ENCODE measurements at regions not wholly inside any gene's neighbourhood (a gene's known extent, or its start where the extent isn't known, plus 50 kb on each side); places are given as distances from the start of the nearest gene placed in this dataset.

- H3K36me3 ChIP-seq (ENCODE audit: insufficient read depth, low read length), result no peaks in the 10 kb centered on the region
Measured at GRCh38 chr14:35969310-35969709, 143.2 kb downstream of the BRMS1L start.

GRCh38 chr14:35965400-35965799, 139.3 kb downstream of the BRMS1L start:
- Histone ChIP-seq H2AFZ (ENCODE audit: low read depth, low read length) (no peak overlapping the region), H3K9me3 (ENCODE audit: insufficient read depth, low read depth, low read length) (no peaks in the 10 kb centered on the region), H3K4me1 (ENCODE audit: insufficient read depth, low read length) (no peaks in the 10 kb centered on the region), H3K9ac (ENCODE audit: low read length) (no peak overlapping the region), H3K79me2 (ENCODE audit: insufficient read depth, low read length) (no peaks in the 10 kb centered on the region), H3K36me3 (ENCODE audit: insufficient read depth, low read length) (no peaks in the 10 kb centered on the region), H3K27me3 (ENCODE audit: insufficient read depth, low read length) (no peaks in the 10 kb centered on the region), H3K27ac (ENCODE audit: low read depth, low read length) (no peak overlapping the region), H4K20me1 (ENCODE audit: insufficient read depth, low read length) (no peaks in the 10 kb centered on the region), H3K4me2 (ENCODE audit: low read length) (no peak overlapping the region), H3K4me3 (ENCODE audit: insufficient read depth, low read depth, low read length) (no peak overlapping the region)
- FAIRE-seq (no peak), DNase-seq (ENCODE audit: low read depth) (no peak)
- Mint-ChIP-seq H3K4me1 (ENCODE audit: low read depth, unreplicated experiment) (no peaks in the 10 kb centered on the region), H3K27ac (ENCODE audit: unreplicated experiment) (no peak overlapping the region), H3K9me3 (ENCODE audit: unreplicated experiment) (no peaks in the 10 kb centered on the region), H3K27me3 (ENCODE audit: low read depth, unreplicated experiment) (no peaks in the 10 kb centered on the region), H3K36me3 (ENCODE audit: low read depth, unreplicated experiment) (no peaks in the 10 kb centered on the region), H3K4me3 (ENCODE audit: unreplicated experiment) (no peak overlapping the region)
- TF ChIP-seq EZH2 (IDR thresholded peaks at IDR 0.05; ENCODE audit: insufficient read depth, low read length) (no peak), CTCF (IDR thresholded peaks at IDR 0.05; ENCODE audit: insufficient read depth, low read depth, low read length) (no peak)

More at GRCh38 chr14:35969310-35969709, 143.2 kb downstream of the BRMS1L start:
- DNase-seq (ENCODE audit: low read depth), result no peak
- TF ChIP-seq CTCF (IDR thresholded peaks at IDR 0.05; ENCODE audit: insufficient read depth, low read depth, low read length) (no peak), EZH2 (IDR thresholded peaks at IDR 0.05; ENCODE audit: insufficient read depth, low read length) (no peak)
- no peak for FAIRE-seq
- Mint-ChIP-seq H3K4me1 (ENCODE audit: low read depth, unreplicated experiment) (no peaks in the 10 kb centered on the region), H3K36me3 (ENCODE audit: low read depth, unreplicated experiment) (no peaks in the 10 kb centered on the region), H3K27ac (ENCODE audit: unreplicated experiment) (no peak overlapping the region), H3K4me3 (ENCODE audit: unreplicated experiment) (no peak overlapping the region), H3K27me3 (ENCODE audit: low read depth, unreplicated experiment) (no peaks in the 10 kb centered on the region), H3K9me3 (ENCODE audit: unreplicated experiment) (no peaks in the 10 kb centered on the region)
- no peak overlapping the region for H2AFZ ChIP-seq (ENCODE audit: low read depth, low read length)
- no peak overlapping the region for H3K4me2 ChIP-seq (ENCODE audit: low read length)
- no peaks in the 10 kb centered on the region for H4K20me1 ChIP-seq (ENCODE audit: insufficient read depth, low read length)
- H3K9me3 ChIP-seq (ENCODE audit: insufficient read depth, low read depth, low read length), result no peaks in the 10 kb centered on the region
- no peaks in the 10 kb centered on the region for H3K4me1 ChIP-seq (ENCODE audit: insufficient read depth, low read length)
- no peaks in the 10 kb centered on the region for H3K27me3 ChIP-seq (ENCODE audit: insufficient read depth, low read length)
- H3K4me3 ChIP-seq (ENCODE audit: insufficient read depth, low read depth, low read length), result no peak overlapping the region
- H3K9ac ChIP-seq (ENCODE audit: low read length), result no peak overlapping the region
- no peak overlapping the region for H3K27ac ChIP-seq (ENCODE audit: low read depth, low read length)
- H3K79me2 ChIP-seq (ENCODE audit: insufficient read depth, low read length), result no peaks in the 10 kb centered on the region

GRCh38 chr14:35964697-35965286, 138.7 kb downstream of the BRMS1L start:
- H3K79me2 ChIP-seq (ENCODE audit: insufficient read depth, low read length), result no peaks in the 10 kb centered on the region
- no peaks in the 10 kb centered on the region for H3K27me3 ChIP-seq (ENCODE audit: insufficient read depth, low read length)
- no peak overlapping the region for H3K9ac ChIP-seq (ENCODE audit: low read length)
- H3K36me3 ChIP-seq (ENCODE audit: insufficient read depth, low read length), result no peaks in the 10 kb centered on the region
- no peaks in the 10 kb centered on the region for H3K4me1 ChIP-seq (ENCODE audit: insufficient read depth, low read length)
- H3K4me3 Mint-ChIP-seq (ENCODE audit: unreplicated experiment), result no peak overlapping the region
- TF ChIP-seq EZH2 (IDR thresholded peaks at IDR 0.05; ENCODE audit: insufficient read depth, low read length), result no peak
- TF ChIP-seq CTCF (IDR thresholded peaks at IDR 0.05; ENCODE audit: insufficient read depth, low read depth, low read length), result no peak
- no peak overlapping the region for H3K4me3 ChIP-seq (ENCODE audit: insufficient read depth, low read depth, low read length)
- H3K36me3 Mint-ChIP-seq (ENCODE audit: low read depth, unreplicated experiment), result no peaks in the 10 kb centered on the region
- no peaks in the 10 kb centered on the region for H3K27me3 Mint-ChIP-seq (ENCODE audit: low read depth, unreplicated experiment)
- no peaks in the 10 kb centered on the region for H3K9me3 Mint-ChIP-seq (ENCODE audit: unreplicated experiment)
- DNase-seq (ENCODE audit: low read depth) (no peak), FAIRE-seq (no peak)
- no peaks in the 10 kb centered on the region for H3K9me3 ChIP-seq (ENCODE audit: insufficient read depth, low read depth, low read length)
- H3K27ac Mint-ChIP-seq (ENCODE audit: unreplicated experiment), result no peak overlapping the region
- no peak overlapping the region for H3K27ac ChIP-seq (ENCODE audit: low read depth, low read length)
- no peak overlapping the region for H3K4me2 ChIP-seq (ENCODE audit: low read length)
- no peak overlapping the region for H2AFZ ChIP-seq (ENCODE audit: low read depth, low read length)
- no peaks in the 10 kb centered on the region for H4K20me1 ChIP-seq (ENCODE audit: insufficient read depth, low read length)
- H3K4me1 Mint-ChIP-seq (ENCODE audit: low read depth, unreplicated experiment), result no peaks in the 10 kb centered on the region

Data from astrocyte (in vitro differentiated cells and primary cell).